Fibroblast of peridontal ligament (primary cell): ENCODE measurements at regions not wholly inside any gene's neighbourhood (a gene's known extent, or its start where the extent isn't known, plus 50 kb on each side); places are given as distances from the start of the nearest gene placed in this dataset.
"Not testable (repeated sequence)": the region's sequence is repeated elsewhere in the genome, so short reads cannot be mapped to it uniquely, and the experiment has no call there.

Source experiments
- DNase-seq: peaks from one replicate; pipeline ENCODE4 v3.0.0-alpha.2; 2010; ENCODE audit errors: extremely low read depth

- no peak for DNase-seq
Measured at GRCh38 chrX:18102006-18102405, 118.7 kb downstream of the BEND2 start.

GRCh38 chrX:18101087-18101486, 119.6 kb downstream of the BEND2 start:
- DNase-seq, result no peak

DNA sequence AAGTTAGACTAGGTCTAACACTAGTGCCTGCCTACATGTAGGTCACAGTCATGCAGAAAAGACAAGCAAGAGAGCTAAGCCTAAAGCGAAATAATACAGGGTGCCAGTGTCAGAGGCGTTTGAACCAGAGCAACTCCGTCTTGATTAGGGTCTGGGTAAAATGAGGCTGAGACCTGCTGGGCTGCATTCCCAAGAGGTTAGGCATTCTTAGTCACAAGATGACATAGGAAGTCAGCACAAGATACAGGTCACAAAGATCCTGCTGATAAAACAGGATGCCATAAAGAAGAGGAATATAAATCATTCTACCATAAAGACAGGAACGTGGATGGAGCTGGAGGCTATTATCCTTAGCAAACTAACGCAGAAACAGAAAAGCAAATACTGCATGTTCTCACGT, 120.9 kb downstream of the BEND2 start:
- no peak for DNase-seq

DNA sequence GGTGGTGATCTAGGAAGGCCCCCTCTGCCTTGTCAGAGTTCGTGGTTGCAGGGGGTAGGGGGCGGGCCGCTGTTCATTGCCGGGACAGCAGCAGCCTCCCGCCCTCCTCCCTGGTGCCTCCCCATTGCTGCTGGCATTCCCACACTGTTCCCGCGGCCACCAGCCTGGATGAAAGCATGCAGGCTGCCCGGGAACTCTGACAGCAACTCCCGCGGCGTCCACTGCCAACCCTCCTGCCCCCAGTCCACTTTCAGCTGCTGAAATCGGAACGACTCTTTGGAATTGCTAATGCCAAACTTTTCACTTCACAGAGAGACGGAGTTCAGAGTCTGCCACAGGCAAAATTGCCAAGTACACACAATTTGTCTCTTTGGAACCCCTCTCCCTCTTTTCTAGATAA, 121.9 kb downstream of the BEND2 start:
- no peak for DNase-seq

DNA sequence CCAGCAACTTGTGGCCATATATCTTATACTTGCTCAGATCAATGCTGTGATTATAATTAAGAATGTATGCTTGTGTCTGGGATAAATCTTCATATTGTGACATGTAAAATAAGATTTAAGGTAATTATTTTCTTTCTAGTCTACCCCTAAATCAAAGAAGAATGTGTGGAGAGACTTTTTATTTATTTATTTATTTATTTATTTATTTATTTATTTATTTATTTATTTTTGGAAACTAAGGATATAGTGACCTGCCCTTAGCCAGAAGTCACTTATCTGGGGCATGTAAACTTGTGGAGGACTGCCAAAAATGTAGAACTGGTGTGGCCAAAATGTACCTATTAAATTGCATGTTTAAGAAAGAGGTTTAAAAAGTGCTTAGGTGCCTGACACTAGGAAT, 144.3 kb downstream of the BEND2 start:
- DNase-seq, result no peak

DNA sequence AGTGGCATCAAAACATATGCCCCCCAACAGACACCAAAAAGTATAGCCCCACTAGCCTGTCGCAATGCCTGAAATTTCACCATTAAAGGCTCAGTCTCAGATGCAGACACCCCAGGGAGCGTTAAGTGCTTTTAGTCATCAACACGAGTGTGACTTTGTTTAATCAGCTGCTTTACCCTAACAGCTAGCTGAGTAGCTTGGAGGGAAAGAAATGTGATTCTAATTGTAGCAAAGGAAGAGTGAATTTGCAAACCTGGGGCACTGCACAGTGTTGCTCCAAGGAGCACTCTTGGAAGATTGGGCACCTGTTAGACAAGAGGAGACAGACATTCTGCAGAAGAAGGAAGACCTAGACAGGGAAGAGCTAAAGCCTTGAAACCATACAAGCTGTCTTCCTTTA, 145.1 kb downstream of the BEND2 start:
- DNase-seq, result no peak

- not testable (repeated sequence) for DNase-seq
Measured at GRCh38 chrX:18068045-18068444, 152.6 kb downstream of the BEND2 start.

DNA sequence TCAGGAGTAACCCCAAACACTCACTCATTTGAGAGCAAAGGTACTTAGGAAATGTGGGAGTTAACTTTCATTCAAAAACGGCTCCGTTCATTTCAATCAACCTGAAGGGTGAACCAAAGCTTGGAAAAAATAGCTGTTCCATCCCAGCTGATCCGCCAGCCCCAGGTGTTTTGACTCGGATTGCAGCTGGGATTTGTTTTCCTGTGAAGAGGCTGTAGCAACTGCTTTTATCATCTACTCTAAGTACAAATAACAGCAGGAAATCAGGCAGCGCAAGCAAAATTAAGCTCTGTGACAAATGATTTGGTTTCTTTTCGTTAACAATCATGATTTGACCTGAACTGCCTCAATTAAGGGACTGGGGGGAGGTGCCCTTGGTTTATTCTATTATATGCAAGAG, 154.7 kb downstream of the BEND2 start:
- DNase-seq, result no peak

GRCh38 chrX:18051690-18052089, 169.0 kb downstream of the BEND2 start:
- no peak for DNase-seq

DNA sequence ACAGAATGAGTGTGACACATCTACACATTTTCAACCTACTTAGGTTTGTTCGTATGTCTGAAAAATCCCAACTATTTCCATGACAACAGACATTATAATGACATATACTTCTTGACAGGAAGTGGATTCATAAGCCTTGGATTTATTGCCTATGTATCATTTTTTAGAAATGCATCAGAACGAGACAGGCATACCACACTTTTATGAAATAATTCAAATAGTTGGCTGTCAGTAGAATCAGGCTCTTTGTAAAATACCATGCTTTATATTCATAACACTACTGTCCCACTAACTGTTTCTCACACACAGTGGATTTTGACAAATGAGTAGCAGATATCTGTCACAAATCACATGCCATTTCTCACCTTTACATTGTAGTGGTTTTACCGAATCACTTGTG, 173.2 kb downstream of the BEND2 start:
- no peak for DNase-seq

- DNase-seq, result no peak
Measured at GRCh38 chrX:18045436-18045835, 175.2 kb downstream of the BEND2 start.

DNA sequence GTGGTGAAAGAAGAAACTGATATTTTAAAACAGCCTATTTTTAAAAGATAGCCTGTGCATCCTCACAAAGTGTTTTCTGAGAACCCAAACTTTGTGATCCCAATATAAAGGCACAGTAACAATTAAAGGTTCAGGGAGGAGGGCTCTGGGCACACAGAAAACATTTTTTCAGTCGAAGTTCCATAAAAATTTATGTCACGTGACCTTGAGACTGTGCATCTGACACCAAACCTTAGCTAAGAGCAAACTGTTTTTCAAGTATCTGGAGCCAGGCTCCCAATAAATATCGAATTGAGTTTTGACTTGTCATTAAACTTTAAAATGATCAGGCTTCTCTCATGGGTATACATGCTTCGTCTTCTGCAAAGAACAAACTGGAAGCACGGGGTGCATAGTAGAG, 177.9 kb downstream of the BEND2 start:
- DNase-seq, result no peak

DNA sequence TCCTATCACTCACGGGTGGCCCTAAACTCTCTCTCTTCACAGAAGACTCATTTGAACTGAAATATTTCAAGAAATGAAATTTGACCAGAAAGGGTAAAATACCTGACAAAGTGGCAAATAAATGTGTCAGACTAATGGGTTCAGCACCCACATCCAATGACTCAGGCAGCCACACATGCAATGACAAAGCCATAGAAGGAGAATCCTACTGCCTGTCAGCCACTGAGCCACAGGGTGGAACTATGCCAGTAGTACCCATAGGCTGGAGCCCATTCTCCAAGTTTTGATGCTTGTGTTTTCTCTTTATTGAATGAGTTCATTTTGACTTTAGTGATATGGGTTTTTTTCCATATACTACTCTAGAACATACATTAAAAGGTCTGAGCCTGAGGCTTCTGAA, 179.0 kb downstream of the BEND2 start:
- no peak for DNase-seq

GRCh38 chrX:18039023-18039422, 177.9 kb upstream of the RAI2 start:
- DNase-seq, result no peak

DNA sequence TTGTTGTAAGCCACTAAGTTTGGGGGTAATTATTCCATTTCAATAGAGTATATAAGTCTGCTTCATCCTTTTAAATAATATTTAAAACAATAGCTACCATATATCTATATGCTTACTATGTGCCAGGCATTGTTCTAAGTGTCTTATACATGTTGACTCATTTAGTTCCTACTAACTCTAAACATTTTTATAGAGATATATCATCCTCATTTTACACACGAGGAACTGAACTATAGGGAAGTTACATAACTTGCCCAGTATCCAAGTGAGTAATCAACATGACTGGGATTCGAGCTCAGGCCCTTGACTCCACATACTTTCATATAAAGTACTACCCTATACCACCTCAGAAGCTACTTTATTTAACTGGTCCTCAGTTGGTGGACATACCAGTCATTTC, 175.3 kb upstream of the RAI2 start:
- DNase-seq, result no peak

DNA sequence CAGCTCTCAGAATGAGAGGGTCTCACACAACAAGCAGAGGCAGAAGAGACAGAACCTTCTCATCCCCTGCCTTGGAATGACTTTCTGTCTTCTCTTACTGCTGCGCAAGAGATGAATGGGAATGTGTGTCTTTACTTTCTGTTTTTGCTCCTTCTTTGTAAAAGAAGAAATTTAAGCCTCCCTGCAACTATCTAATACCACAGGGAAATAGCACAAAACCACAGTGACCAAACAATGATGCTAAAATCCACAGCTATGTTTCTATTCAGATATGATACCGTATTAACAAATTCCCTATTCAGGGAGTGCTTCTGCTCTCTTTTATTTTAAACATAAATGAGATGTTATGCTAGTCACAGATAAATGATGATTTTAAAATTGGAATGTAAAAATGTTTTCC, 173.8 kb upstream of the RAI2 start:
- DNase-seq, result no peak

- no peak for DNase-seq
Measured at GRCh38 chrX:18034504-18034903, 173.4 kb upstream of the RAI2 start.

GRCh38 chrX:18032486-18033221, 171.6 kb upstream of the RAI2 start:
- no peak for DNase-seq

DNA sequence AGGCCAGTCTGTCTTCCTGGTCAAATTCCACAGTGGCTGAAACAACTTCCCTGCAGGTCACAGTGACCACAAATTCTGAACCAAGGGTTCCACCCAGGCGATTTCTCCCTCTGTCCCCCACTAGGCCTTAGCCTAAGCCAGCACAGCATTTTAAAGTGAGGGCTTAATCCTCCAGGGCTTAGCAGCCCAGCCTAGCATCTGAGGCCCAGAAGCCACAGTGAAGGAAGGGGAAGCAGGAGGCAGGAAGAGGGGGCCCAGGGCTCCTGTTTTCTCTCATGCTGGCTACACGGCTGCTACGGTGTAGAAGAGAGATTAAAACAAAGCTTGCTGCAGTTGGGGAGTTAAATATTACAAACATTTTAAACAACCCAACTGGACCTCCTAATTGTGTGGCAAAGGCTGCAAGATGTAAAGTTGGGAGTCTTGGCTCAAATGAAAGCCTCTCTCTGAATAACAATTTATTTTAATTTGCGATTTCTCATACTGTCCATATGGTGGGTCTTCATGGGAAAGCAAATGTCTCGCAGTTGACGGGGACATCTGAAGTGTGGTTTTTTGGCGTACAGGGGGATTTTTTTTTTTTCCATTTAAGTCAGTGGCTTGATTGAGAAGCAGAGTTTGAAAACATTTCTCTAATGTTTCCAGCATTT, 170.8 kb upstream of the RAI2 start:
- no peak for DNase-seq

DNA sequence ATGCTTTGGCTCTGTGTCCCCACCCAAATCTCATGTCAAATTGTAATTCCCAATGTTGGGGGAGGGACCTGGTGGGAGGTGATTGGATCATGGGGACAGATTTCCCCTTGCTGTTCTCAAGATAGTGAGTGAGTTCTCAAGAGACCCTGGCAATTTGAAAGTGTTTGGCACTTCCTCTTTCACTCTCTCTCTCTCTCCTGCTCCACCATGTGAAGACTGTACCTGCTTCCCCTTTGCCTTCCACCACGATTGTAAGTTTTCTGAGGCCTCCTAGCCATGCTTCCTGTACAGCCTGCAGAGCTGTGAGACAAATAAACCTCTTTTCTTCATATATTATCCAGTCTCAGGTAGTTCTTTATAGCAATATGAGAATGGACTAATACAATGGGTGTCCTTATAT, 169.6 kb upstream of the RAI2 start:
- not testable (repeated sequence) for DNase-seq

DNA sequence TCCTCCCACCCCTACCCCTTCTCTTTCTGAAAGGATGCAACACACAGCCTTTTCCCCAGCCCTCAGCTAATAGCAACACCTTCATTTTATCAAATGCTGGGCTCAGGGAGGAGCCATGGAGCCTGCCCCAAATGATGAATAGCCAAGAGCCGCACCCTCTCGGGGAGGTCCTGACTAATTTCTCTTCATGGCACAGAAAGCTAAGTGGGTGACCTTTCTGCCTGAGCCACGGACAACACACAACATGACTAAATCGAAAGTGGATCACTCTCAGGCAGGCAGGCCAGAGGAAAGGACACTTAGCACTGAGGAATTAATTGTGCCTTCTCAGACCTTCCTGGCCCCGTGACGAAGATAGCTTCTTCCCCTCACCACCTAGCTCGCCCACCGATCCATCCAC, 165.1 kb upstream of the RAI2 start:
- DNase-seq, result no peak

DNA sequence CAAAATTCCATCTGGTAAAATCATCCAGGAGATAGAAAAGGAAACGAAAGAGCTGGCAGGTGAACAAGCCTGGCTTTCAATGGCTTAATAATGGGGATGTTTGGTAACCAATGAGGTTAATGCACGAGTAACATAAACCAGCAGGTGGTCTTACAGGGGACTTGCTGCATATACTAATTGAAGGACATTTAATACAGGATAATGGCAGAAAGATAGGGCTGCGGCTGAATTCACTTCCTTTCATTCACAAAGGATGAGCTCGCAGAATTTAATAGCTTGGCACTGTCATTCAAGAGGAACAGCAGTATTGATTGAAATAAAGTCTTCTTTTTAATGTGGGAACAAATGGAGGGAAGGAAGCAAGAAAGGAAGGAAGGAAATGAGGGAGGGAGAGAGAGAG, 156.3 kb upstream of the RAI2 start:
- DNase-seq, result no peak

DNA sequence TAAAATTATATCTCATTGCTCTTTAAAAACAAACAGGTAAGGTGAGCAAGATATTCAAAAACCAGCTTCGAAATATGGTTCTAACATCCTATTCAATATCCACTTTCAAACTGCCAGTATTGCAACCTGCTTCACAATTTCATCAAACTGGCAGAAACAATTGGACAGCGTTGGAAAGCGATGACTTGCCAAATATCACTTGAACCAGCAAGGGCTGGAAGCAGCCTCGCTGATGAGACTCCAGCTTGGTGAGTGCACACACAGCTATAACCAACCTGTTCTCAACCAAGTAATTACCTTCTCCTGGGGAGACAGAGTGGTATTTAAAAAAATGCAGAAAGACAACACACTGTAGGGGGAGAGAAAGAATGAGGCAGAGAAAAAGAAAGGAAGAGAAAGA, 155.8 kb upstream of the RAI2 start:
- DNase-seq, result no peak

GRCh38 chrX:18010253-18010652, 149.2 kb upstream of the RAI2 start:
- no peak for DNase-seq
